CD4-positive, alpha-beta T cell treated with Interleukin-2 at 100 ng/mL for 4 hours (primary cell): ENCODE measurements at regions not wholly inside any gene's neighbourhood (a gene's known extent, or its start where the extent isn't known, plus 50 kb on each side); places are given as distances from the start of the nearest gene placed in this dataset.
A peak's percentile ranks its signal among the peaks of the same experiment; 100 is the strongest.

ENCODE experiments used
- DNase-seq: peaks from one replicate; pipeline ENCODE4 v3.0.0-alpha.2; 2020; ENCODE audit warnings: low spot score

GRCh38 chr13:40077396-40078027 is 422.1 kb downstream of the COG6 start:
- no peak for DNase-seq

DNA sequence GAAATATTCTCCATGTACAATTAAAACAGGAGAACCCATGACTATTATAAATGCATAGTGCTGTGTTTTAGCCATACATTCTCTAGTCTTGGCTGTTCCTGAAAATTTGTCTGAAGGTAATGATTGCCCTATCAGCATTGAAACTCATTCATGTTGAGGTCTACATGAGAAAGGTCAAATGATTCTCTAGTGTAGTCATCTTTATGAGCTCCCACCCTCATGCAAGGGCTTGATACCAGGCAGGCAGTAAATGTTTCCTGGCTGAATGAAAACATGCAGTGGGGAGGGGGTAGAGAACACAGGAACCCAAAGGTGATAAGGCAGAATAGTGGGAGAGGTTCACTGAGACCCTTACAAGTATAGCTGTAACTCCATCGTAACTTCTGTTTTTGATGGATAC is 424.3 kb downstream of the COG6 start:
- no peak for DNase-seq

GRCh38 chr13:40080676-40081075 is 425.2 kb downstream of the COG6 start:
- DNase-seq, result no peak

- no peak for DNase-seq
Measured at GRCh38 chr13:40082639-40083038, 427.2 kb downstream of the COG6 start.

GRCh38 chr13:40083841-40084240 is 428.4 kb downstream of the COG6 start:
- no peak for DNase-seq

DNA sequence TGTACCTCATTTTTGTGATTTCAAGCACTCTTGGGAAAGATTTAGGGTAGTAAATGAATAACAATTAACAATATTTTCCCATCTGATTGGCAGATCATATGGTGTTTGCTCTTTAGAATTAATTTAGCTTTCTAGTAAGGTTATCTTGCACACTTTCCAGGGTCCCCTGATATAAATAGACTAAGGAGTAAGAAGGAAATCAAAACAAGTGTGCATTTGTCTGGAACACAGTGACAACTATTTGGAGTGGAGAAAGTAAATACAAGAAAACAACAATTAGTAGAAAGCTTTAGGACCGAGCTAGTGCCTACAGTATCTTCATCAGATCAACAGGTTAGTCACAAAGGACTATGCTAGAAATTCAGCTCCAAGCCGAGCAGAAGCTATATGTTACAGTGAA is 429.5 kb downstream of the COG6 start:
- no peak for DNase-seq

DNA sequence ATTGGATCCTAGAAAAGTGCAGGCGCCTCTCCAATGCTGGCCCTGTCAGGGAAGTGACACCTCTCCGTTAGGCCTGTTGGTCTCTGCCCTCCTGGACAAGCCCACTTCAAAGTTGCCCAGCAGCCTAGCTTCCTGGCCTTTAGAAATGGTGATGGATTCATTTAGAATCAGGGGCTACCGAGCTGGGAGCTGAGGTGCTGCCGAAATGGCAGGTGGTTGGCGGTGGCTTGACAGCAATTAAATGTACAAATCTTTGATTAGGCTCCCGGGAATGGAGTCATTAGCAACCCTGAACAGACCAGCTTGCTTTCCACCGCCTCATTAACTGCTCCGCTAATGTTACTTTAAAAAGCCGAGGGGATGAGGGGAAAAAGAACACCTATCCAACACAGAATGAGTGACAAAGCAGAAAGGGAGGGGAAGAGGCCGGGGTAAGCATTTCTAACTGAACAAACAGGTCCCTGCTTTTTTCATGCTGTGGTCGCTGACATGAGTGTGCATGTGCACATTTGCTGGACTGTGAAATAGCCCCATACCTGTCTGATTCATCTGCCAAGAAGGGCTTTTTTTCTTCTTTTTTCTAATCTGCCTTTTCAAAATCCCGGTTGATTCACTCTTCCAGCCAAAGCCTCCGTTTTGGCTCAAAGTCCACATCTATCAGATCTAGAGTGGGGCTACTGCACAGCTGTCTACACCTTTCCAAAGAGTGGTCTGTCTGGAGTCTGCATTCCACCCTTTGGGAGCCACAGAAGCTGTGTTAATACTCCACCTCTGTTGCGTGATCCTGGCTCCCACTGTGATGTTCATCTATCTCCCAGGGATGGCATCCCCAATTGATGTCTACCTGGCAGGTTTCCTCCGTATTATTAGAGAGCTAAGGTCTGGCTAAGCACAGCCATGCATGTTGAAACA is 431.9 kb downstream of the COG6 start:
- no peak for DNase-seq

- DNase-seq, result no peak
Measured at GRCh38 chr13:40094056-40094455, 438.6 kb downstream of the COG6 start.

- no peak for DNase-seq
Measured at GRCh38 chr13:40095695-40096356, 440.4 kb downstream of the COG6 start.

DNA sequence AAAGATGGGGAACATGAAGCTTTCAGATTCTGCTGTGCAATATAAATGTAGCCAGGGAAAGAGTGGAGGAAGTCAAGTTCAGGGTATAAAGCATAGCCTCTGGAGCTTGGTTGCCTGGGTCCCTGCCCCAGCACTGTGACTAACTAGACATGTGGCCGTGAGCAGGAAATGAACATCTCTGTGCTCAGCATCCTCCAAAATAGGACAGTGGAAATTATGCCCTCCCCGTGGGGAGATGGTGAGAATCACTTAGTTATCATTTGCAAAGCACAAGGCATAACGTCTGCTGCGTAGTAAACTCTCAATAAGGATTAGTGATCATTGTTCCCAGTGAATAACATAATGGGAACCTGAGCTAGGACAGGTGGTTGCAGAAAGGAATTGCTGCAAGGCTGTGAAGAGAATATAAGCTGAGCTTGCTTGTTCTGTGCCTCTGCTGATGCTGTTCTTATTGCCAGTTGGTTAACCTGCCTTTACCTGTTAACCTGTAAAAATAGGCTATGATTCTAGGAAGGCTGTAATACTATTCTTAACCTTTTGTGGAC is 441.0 kb downstream of the COG6 start:
- DNase-seq, result peak; percentile 39

DNA sequence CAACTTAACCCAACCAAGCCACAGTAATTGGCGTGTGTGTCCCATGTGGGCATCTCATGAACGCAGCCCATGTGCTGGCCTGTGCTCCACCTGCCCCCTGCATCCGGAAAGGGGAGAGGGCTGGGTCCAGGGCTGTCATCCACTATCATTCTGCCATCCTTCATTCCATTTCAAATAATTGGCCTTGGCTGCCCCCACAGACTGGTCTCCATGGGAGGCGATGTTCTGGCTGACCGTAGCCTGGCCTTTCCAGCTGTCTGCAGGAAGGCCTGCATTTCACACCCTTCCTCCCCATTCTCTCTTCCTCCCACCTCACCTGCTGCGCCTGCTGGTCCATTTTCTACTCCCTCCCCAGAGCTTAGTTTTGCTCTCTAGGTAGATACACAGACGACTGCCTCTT is 442.8 kb downstream of the COG6 start:
- no peak for DNase-seq

DNA sequence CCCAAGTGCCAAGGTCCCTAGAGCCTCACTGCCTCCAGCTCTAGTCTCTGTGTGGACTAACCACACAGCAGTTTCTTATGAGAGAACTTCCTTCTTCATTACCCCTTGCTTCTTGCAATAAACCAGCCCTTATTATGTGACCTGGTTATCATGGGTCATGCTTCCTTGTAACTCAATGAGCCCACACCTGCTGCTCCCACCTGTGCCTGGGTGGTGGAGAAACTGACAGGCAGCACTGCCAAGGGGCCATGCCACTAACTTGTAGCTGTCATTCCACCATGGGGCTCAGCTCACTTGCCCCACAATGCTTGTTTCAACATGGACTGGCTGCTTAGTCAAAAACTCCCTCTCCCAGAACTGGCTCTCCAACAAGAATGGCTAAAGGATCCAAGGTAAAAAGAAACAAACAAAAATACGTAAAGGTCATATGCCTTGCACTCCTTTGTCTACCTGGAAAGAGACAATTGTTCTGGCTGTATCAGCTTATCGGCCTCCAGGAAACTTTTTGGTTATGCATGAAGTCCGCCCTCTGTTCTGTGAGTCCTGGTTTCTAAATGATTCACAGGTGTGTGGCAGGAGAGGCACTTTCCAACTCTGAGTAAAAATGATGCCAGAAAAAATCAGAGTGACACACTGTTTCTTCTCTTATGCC is 446.4 kb downstream of the COG6 start:
- no peak for DNase-seq

DNA sequence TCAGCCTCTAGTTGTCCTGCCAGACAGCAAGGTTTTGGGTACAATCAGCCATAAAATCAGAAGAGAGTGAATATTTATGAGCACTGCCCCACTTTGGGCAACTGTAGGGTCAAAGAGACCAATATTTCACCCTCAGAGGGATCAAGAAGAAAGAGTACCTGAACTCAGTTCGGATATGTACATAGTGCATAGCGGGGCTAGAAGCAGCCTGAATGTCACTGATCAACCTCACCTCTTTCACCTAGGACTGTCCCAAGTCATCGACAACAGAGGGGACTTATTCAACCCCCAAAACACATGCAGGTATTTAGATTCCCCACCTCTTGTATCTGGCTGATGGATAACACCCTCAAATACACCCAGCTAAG is 446.9 kb downstream of the COG6 start:
- no peak for DNase-seq

GRCh38 chr13:40102854-40103253 is 447.4 kb downstream of the COG6 start:
- peak; percentile 58 for DNase-seq

- DNase-seq, result no peak
Measured at GRCh38 chr13:40103864-40104263, 448.4 kb downstream of the COG6 start.

DNA sequence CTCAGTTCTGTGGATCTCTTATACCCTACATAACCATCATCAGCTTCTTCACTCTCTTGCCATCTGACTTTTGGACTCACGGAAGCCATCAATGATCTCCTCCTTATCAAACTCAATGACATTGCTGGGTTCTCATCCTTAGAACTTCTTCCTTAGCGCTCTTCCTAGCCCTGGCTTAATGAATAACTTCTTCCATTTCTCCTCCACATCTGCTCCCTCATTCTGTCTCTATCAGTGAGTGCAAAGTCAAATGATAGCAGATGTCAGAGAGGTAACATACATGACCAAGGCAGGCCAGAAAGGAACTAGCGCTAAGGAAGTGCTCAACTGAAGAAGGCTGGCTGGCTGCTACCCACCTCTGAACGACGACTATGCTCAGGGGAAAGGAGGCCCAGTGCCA is 449.8 kb downstream of the COG6 start:
- no peak for DNase-seq

DNA sequence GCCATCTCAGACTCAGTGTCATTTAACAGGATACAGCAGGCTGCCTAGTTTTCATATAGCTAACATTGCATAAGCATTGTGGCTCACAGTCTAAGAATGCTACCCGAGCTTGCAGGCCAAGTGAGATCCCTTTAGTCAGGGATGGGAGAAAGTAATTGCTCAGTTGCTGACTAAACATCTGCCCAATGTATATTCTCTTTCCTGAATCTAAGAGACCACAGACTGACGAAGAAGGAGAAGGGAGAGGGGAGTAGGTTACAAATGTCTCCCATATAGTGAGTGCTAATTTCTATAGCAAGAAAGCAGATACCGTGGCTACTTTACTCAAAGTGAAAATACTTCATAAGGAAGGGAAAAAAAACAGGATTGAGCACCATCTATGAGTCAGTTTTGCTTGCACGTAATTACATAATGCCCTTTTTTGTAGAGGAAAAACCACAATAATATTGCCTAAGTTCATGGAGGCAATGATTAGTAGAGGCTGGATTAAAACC is 453.9 kb downstream of the COG6 start:
- no peak for DNase-seq

- no peak for DNase-seq
Measured at GRCh38 chr13:40113643-40114304, 458.3 kb downstream of the COG6 start.

GRCh38 chr13:40114305-40114896 is 458.9 kb downstream of the COG6 start:
- no peak for DNase-seq

DNA sequence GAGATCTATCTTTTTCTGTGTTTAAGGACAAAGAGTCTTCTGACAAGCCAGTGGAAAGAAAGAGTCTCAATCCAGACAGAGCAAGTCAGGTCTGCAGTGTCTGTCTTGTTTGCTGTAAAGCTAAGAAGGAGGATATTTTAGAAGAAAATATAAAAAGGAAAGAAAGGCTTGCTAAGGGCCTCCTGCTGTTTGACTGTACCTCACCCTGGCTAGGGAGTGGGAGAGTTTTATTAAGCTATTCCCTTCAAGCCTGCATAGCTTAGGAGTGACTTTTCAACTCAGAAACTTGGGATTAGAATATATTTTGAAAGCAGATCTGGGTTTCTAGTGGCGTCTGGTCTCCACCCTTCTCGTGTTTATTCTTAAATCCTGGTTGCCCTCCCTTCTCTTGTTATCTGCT is 460.0 kb downstream of the COG6 start:
- no peak for DNase-seq

- DNase-seq, result peak; percentile 57
Measured at GRCh38 chr13:40116008-40116407, 460.5 kb downstream of the COG6 start.
